ENCODE measurements at regions not wholly inside any gene's neighbourhood (a gene's known extent, or its start where the extent isn't known, plus 50 kb on each side); places are given as distances from the start of the nearest gene placed in this dataset.

GRCh38 chr20:63066506-63067265, 59.9 kb upstream of the BHLHE23 start:
- DNase-seq = no peak

GRCh38 chr20:63065911-63066310, 59.1 kb upstream of the BHLHE23 start:
- no peak for DNase-seq

- DNase-seq = no peak
Measured at GRCh38 chr20:63064745-63065711, 58.3 kb upstream of the BHLHE23 start.

- no peak for DNase-seq
Measured at GRCh38 chr20:63064310-63064709, 57.5 kb upstream of the BHLHE23 start.

- no peak for DNase-seq
Measured at GRCh38 chr20:63062188-63063140, 55.7 kb upstream of the BHLHE23 start.

GRCh38 chr20:63061771-63062100, 55.0 kb upstream of the BHLHE23 start:
- DNase-seq = no peak

- no peak for DNase-seq
Measured at GRCh38 chr20:63061051-63061770, 54.4 kb upstream of the BHLHE23 start.

GRCh38 chr20:63060057-63060991, 53.6 kb upstream of the BHLHE23 start:
- DNase-seq = no peak

GRCh38 chr20:63059684-63060056, 52.9 kb upstream of the BHLHE23 start:
- DNase-seq = no peak

GRCh38 chr20:63058696-63059335, 52.1 kb upstream of the BHLHE23 start:
- DNase-seq = no peak

GRCh38 chr20:63057171-63058117, 50.7 kb upstream of the BHLHE23 start:
- no peak for DNase-seq

GRCh38 chr20:63056236-63057170, 49.7 kb upstream of the BHLHE23 start:
- no peak for DNase-seq
